ENCODE measurements at regions not wholly inside any gene's neighbourhood (a gene's known extent, or its start where the extent isn't known, plus 50 kb on each side); places are given as distances from the start of the nearest gene placed in this dataset.

DNA sequence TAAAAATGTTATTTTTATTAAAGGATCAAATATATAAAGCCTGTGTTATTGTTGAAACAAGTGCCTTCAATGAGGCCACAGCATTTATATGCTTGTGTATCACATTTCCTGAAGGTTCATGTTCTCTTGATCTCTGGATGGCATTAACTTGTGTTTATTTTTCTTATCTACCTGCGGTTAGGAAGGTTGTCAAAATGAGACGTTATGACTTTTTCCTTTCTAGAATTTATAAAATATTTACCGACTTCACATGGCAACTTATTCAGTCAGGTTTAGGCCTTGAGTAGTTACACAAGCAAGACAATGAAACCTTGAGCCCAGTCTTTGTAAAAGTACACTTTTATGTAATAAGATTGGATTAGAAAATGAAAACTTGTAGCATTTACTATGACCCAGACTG, 196.4 kb upstream of the ACVR2A start:
- intact Hi-C loops (cut with DNase I), result no loop called here
- Histone ChIP-seq H3K4me3 (replicated peaks in 1 of 3) (no peak overlapping the region), H3K36me3 (no peaks in the 10 kb centered on the region), H3K9me3 (no peaks in the 10 kb centered on the region), H3K27me3 (no peaks in the 10 kb centered on the region), H3K4me1 (no peaks in the 10 kb centered on the region), H3K27ac (no peak overlapping the region)
- WGBS, 2 donors, result 78% methylated on average over 3 of the region's 3 CpGs
- no peak for TF ChIP-seq POLR2A (IDR thresholded peaks at IDR 0.05)
- TF ChIP-seq, protein P1, sequence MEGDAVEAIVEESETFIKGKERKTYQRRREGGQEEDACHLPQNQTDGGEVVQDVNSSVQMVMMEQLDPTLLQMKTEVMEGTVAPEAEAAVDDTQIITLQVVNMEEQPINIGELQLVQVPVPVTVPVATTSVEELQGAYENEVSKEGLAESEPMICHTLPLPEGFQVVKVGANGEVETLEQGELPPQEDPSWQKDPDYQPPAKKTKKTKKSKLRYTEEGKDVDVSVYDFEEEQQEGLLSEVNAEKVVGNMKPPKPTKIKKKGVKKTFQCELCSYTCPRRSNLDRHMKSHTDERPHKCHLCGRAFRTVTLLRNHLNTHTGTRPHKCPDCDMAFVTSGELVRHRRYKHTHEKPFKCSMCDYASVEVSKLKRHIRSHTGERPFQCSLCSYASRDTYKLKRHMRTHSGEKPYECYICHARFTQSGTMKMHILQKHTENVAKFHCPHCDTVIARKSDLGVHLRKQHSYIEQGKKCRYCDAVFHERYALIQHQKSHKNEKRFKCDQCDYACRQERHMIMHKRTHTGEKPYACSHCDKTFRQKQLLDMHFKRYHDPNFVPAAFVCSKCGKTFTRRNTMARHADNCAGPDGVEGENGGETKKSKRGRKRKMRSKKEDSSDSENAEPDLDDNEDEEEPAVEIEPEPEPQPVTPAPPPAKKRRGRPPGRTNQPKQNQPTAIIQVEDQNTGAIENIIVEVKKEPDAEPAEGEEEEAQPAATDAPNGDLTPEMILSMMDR (IDR thresholded peaks at IDR 0.05), result no peak
- DNase-seq, result no peak

DNA sequence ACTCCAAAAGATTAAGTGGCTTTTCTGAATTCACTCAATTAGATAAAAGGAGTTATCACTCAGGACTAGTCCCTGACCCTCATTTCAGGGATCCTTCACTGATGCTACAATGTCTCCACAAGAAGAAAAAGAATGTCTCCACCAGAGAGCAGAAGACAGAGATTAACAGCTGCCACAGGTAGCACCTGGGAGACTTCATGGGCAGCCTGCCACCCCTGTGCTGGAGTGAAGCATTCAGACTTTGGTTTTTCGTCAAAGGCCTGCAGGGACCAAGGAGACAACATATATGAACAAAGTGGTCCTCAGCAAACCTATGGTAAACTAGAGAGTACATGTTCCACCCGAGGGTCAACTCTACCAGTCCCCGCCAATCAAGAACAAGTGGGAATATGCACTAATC, 197.0 kb upstream of the ACVR2A start:
- TF ChIP-seq POLR2A (IDR thresholded peaks at IDR 0.05), result no peak
- TF ChIP-seq, protein P1 (IDR thresholded peaks at IDR 0.05), result no peak
- Histone ChIP-seq H3K27me3 (no peaks in the 10 kb centered on the region), H3K4me3 (replicated peaks in 1 of 3) (no peak overlapping the region), H3K27ac (no peak overlapping the region), H3K9me3 (no peaks in the 10 kb centered on the region), H3K36me3 (no peaks in the 10 kb centered on the region), H3K4me1 (no peaks in the 10 kb centered on the region)
- no peak for DNase-seq
- 95 to 100% methylated on average over 3 of the region's 3 CpGs for WGBS, 2 donors
- intact Hi-C loops (cut with DNase I), result no loop called here

DNA sequence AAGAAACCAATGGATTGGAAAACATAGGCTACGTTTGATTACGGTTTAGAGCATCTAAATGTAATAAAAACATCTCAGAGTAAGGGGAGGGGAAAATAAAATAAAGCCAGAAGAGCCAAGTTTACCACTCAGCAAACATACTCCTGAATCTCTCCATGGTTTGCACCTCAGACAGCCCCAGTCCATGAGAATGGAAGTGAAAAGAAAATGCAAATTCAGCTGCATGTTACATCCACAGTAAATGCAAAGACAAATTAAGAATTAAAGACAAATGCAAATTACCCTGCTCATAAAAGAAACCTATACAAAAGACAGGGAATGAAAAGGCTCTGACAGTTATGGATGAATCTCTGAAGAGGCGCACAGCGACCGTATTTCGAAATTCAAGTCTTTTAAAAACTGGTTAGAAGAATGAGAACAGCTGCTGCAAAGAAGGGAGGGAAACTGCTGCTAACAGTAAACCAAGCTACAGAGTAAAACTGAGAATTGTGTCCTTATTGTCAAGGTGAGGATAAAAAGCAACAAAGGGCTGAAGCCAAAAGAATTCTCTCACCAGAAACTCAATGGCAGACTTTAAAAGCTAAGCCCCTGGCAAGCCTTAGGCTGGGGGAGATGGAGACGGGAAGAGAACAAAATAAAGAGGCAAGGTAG, 197.9 kb upstream of the ACVR2A start:
- no peaks in the 10 kb centered on the region for H3K27me3 ChIP-seq
- no peaks in the 10 kb centered on the region for H3K36me3 ChIP-seq
- no peak overlapping the region for H3K27ac ChIP-seq
- no peaks in the 10 kb centered on the region for H3K9me3 ChIP-seq
- H3K4me3 ChIP-seq (replicated peaks in 1 of 3), result no peak overlapping the region
- H3K4me1 ChIP-seq, result no peaks in the 10 kb centered on the region
- no peak for TF ChIP-seq POLR2A (IDR thresholded peaks at IDR 0.05)
- TF ChIP-seq, protein P1 (IDR thresholded peaks at IDR 0.05), result no peak
- intact Hi-C loops (cut with DNase I), result no loop called here
- DNase-seq, result no peak
- 81 to 88% methylated on average over 7 of the region's 7 CpGs for WGBS, 2 donors

DNA sequence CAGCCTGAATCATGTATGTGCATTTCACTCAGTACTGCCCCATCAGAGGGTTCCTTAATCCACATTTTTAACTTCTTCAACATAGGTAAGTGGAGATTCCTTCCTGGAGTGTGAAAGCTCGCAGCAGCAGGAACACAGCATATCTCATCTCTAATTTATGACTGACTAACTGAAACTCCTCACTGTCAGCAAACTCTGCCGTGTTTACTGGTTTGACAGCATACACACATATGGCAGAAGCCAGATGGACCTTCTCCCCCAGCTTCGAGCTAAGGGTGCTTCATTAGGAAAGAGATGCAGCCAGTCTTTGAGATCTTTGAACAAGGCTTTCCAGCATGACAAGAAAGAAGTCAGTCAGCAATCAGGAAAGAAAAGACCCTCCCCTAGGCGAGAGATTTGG, 200.3 kb upstream of the ACVR2A start:
- 81 to 85% methylated on average over 4 of the region's 4 CpGs for WGBS, 2 donors
- no peak for TF ChIP-seq POLR2A (IDR thresholded peaks at IDR 0.05)
- TF ChIP-seq, protein P1 (IDR thresholded peaks at IDR 0.05), result no peak
- no peaks in the 10 kb centered on the region for H3K9me3 ChIP-seq
- no peaks in the 10 kb centered on the region for H3K36me3 ChIP-seq
- no peaks in the 10 kb centered on the region for H3K4me1 ChIP-seq
- H3K27me3 ChIP-seq, result no peaks in the 10 kb centered on the region
- no peak for DNase-seq
- H3K27ac ChIP-seq, result no peak overlapping the region
- intact Hi-C loops (cut with DNase I), result no loop called here
- no peak overlapping the region for H3K4me3 ChIP-seq (replicated peaks in 1 of 3)

DNA sequence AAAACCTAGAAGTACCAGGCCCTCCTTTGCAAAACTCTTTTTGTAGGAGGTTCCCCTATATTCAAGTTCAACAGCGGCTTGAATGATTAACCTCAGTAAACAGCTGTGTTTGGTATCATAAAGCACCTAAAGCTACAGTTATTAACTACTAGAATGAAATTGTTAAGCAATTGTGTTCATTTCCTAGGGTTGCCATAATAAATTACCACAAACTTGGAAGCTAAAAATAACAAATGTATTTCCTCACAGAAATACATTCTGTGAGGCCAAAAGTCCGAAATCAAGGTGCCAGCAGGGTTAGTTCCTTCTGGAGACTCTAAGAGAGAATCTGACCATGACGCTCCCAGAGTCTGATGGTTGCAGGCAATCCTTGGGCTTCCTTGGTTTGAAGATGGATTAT, 202.1 kb upstream of the ACVR2A start:
- Histone ChIP-seq H3K27me3 (no peaks in the 10 kb centered on the region), H3K9me3 (no peaks in the 10 kb centered on the region), H3K4me1 (no peaks in the 10 kb centered on the region), H3K27ac (no peak overlapping the region), H3K4me3 (replicated peaks in 1 of 3) (no peak overlapping the region), H3K36me3 (no peaks in the 10 kb centered on the region)
- intact Hi-C loops (cut with DNase I), result no loop called here
- 94 to 98% methylated on average over 3 of the region's 3 CpGs for WGBS, 2 donors
- TF ChIP-seq POLR2A (IDR thresholded peaks at IDR 0.05), result no peak
- TF ChIP-seq, protein P1 (IDR thresholded peaks at IDR 0.05), result no peak
- DNase-seq, result no peak
